Lower leg skin (tissue), 3 donors: ENCODE measurements at regions not wholly inside any gene's neighbourhood (a gene's known extent, or its start where the extent isn't known, plus 50 kb on each side); places are given as distances from the start of the nearest gene placed in this dataset.

Experiments
- CTCF ChIP-seq, 3 donors: fragments of 450-650 bp; IDR thresholded peaks; one replicate each; pipeline ENCODE4 v1.5.1; 2016; ENCODE audit warnings: antibody characterized with exemption in 3 of 3, mild to moderate bottlenecking in 3 of 3, moderate library complexity in 2 of 3
- POLR2A ChIP-seq, 2 donors: fragments of 450-650 bp; IDR thresholded peaks; one replicate each; pipeline ENCODE4 v1.6.1; 2016 to 2017; ENCODE audit warnings: antibody characterized with exemption in 2 of 2, mild to moderate bottlenecking in 1 of 2, moderate library complexity in 1 of 2

- TF ChIP-seq POLR2A (IDR thresholded peaks at IDR 0.05), result no peak
- TF ChIP-seq CTCF (IDR thresholded peaks at IDR 0.05), result no peak
Observed at GRCh38 chr5:144065786-144066185, 104.7 kb downstream of the YIPF5 start.
